ENCODE measurements at regions not wholly inside any gene's neighbourhood (a gene's known extent, or its start where the extent isn't known, plus 50 kb on each side); places are given as distances from the start of the nearest gene placed in this dataset.
"Not testable (repeated sequence)": the region's sequence is repeated elsewhere in the genome, so short reads cannot be mapped to it uniquely, and the experiment has no call there.

- Histone ChIP-seq H3K4me3 (ENCODE audit: low read depth, low read length) (no peak overlapping the region), H3K9ac (ENCODE audit: low read length) (no peak overlapping the region), H3K27me3 (ENCODE audit: control insufficient read depth, insufficient read depth, low read length) (no peaks in the 10 kb centered on the region), H3K9me3 (ENCODE audit: control insufficient read depth, insufficient read depth, low read depth, low read length) (no peaks in the 10 kb centered on the region), H3K27ac (ENCODE audit: low read depth, low read length) (no peak overlapping the region), H3K4me1 (ENCODE audit: control insufficient read depth, insufficient read depth, low read length) (peaks cover 5% of the 10 kb centered on the region; the same call in 1 of the 2 replicates), H3K36me3 (ENCODE audit: control insufficient read depth, insufficient read depth, low read length) (no peaks in the 10 kb centered on the region)
Measured at GRCh38 chr4:23034731-23035130, 342.0 kb downstream of the GBA3 start.

GRCh38 chr4:23033796-23034195 lies 341.1 kb downstream of the GBA3 start:
- Histone ChIP-seq H3K36me3 (ENCODE audit: control insufficient read depth, insufficient read depth, low read length) (no peaks in the 10 kb centered on the region), H3K4me3 (ENCODE audit: low read depth, low read length) (no peak overlapping the region), H3K9me3 (ENCODE audit: control insufficient read depth, insufficient read depth, low read depth, low read length) (no peaks in the 10 kb centered on the region), H3K9ac (ENCODE audit: low read length) (no peak overlapping the region), H3K27ac (ENCODE audit: low read depth, low read length) (no peak overlapping the region), H3K27me3 (ENCODE audit: control insufficient read depth, insufficient read depth, low read length) (no peaks in the 10 kb centered on the region), H3K4me1 (ENCODE audit: control insufficient read depth, insufficient read depth, low read length) (peaks cover 5% of the 10 kb centered on the region; the same call in 1 of the 2 replicates)

DNA sequence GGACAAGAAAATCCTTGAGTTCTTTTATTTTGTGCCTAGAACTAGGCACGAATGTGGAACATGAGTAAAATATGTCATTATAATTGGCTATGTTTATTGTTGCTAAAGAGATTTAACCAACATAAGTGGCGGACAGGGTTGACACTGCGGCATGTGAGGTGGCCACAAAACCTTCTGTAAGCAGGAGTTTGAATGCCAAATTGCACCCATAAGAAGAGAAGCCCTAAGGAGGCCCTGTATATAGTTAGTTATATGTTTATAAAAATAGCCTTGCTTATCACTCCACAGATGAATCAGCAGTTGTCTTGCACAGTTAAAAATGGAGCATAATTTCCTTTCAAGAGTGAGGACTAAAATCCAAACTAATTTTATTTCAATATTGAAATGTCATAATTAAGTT lies 336.1 kb downstream of the GBA3 start:
- Histone ChIP-seq H3K4me1 (ENCODE audit: control insufficient read depth, insufficient read depth, low read length) (peaks cover under 1% of the 10 kb centered on the region; the same call in 1 of the 2 replicates), H3K36me3 (ENCODE audit: control insufficient read depth, insufficient read depth, low read length) (no peaks in the 10 kb centered on the region), H3K4me3 (ENCODE audit: low read depth, low read length) (no peak overlapping the region), H3K27ac (ENCODE audit: low read depth, low read length) (no peak overlapping the region), H3K9ac (ENCODE audit: low read length) (no peak overlapping the region), H3K27me3 (ENCODE audit: control insufficient read depth, insufficient read depth, low read length) (no peaks in the 10 kb centered on the region), H3K9me3 (ENCODE audit: control insufficient read depth, insufficient read depth, low read depth, low read length) (no peaks in the 10 kb centered on the region)

DNA sequence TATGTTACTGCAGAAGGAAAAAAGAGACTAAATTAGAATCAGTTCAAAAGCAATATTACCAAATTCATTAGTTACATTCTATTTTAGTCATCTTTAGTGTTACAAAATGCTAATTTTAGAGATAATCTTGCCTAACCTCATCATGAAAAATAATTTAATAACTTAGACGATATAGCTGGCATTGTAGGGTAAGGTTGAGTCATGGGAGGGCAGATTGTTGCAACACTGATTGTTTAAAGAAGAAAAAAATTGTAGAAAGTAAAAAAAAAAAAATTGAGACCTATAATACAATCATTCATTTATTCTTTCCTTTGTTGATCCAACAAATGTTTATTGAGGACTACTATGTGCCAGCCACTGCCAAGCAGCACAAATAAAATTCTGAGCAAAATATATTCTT lies 330.9 kb downstream of the GBA3 start:
- no peak overlapping the region for H3K9ac ChIP-seq (ENCODE audit: low read length)
- no peaks in the 10 kb centered on the region for H3K27me3 ChIP-seq (ENCODE audit: control insufficient read depth, insufficient read depth, low read length)
- no peak overlapping the region for H3K27ac ChIP-seq (ENCODE audit: low read depth, low read length)
- H3K4me3 ChIP-seq (ENCODE audit: low read depth, low read length), result no peak overlapping the region
- no peaks in the 10 kb centered on the region for H3K9me3 ChIP-seq (ENCODE audit: control insufficient read depth, insufficient read depth, low read depth, low read length)
- no peaks in the 10 kb centered on the region for H3K4me1 ChIP-seq (ENCODE audit: control insufficient read depth, insufficient read depth, low read length)
- no peaks in the 10 kb centered on the region for H3K36me3 ChIP-seq (ENCODE audit: control insufficient read depth, insufficient read depth, low read length)

- H3K4me1 ChIP-seq (ENCODE audit: control insufficient read depth, insufficient read depth, low read length), result no peaks in the 10 kb centered on the region
- H3K27ac ChIP-seq (ENCODE audit: low read depth, low read length), result no peak overlapping the region
- no peaks in the 10 kb centered on the region for H3K36me3 ChIP-seq (ENCODE audit: control insufficient read depth, insufficient read depth, low read length)
- H3K9me3 ChIP-seq (ENCODE audit: control insufficient read depth, insufficient read depth, low read depth, low read length), result no peaks in the 10 kb centered on the region
- no peak overlapping the region for H3K4me3 ChIP-seq (ENCODE audit: low read depth, low read length)
- H3K9ac ChIP-seq (ENCODE audit: low read length), result no peak overlapping the region
- no peaks in the 10 kb centered on the region for H3K27me3 ChIP-seq (ENCODE audit: control insufficient read depth, insufficient read depth, low read length)
Measured at GRCh38 chr4:23023121-23023520, 330.4 kb downstream of the GBA3 start.

DNA sequence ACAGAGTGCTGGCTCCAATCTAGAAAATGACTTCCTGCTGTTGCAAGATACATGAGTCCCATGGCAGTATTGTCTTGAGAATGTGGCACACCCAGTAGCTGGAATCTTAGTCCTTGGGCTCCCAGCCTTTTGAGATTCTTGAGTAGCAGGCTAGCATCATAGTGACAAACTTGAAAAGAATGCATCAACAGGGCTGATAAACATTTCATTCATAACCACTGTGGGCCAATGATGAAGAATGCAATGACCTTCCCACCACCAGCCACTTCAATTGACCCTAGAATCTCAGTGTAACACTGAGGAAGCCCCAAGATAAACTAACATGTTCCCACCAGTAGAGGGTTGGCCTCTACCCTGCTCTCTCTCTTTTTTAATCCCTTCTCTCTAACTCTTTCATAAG lies 329.3 kb downstream of the GBA3 start:
- Histone ChIP-seq H3K9ac (ENCODE audit: low read length) (no peak overlapping the region), H3K27me3 (ENCODE audit: control insufficient read depth, insufficient read depth, low read length) (no peaks in the 10 kb centered on the region), H3K9me3 (ENCODE audit: control insufficient read depth, insufficient read depth, low read depth, low read length) (no peaks in the 10 kb centered on the region), H3K36me3 (ENCODE audit: control insufficient read depth, insufficient read depth, low read length) (no peaks in the 10 kb centered on the region), H3K4me1 (ENCODE audit: control insufficient read depth, insufficient read depth, low read length) (no peaks in the 10 kb centered on the region), H3K27ac (ENCODE audit: low read depth, low read length) (no peak overlapping the region), H3K4me3 (ENCODE audit: low read depth, low read length) (no peak overlapping the region)

DNA sequence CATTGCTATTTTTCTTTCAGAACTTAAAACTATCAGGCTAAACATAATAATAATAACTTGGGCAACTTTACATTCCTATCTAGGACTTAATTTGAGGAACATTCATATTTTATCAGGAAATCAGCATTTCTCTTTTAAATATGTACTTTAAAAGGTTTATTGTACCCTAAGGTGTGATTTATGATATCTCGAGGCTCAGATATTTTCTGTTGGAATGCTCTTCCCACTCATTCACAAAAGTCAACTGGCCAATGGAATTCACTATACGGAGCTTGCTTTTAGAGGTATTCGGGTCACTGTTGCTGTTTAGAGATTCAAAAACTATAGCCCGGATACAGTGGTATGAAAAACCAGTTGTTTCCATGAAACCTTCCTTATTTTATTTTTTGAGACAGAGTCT lies 328.3 kb downstream of the GBA3 start:
- Histone ChIP-seq H3K9ac (ENCODE audit: low read length) (no peak overlapping the region), H3K4me3 (ENCODE audit: low read depth, low read length) (no peak overlapping the region), H3K4me1 (ENCODE audit: control insufficient read depth, insufficient read depth, low read length) (peaks cover 6% of the 10 kb centered on the region; the same call in 1 of the 2 replicates), H3K27me3 (ENCODE audit: control insufficient read depth, insufficient read depth, low read length) (no peaks in the 10 kb centered on the region), H3K36me3 (ENCODE audit: control insufficient read depth, insufficient read depth, low read length) (no peaks in the 10 kb centered on the region), H3K9me3 (ENCODE audit: control insufficient read depth, insufficient read depth, low read depth, low read length) (no peaks in the 10 kb centered on the region), H3K27ac (ENCODE audit: low read depth, low read length) (no peak overlapping the region)

DNA sequence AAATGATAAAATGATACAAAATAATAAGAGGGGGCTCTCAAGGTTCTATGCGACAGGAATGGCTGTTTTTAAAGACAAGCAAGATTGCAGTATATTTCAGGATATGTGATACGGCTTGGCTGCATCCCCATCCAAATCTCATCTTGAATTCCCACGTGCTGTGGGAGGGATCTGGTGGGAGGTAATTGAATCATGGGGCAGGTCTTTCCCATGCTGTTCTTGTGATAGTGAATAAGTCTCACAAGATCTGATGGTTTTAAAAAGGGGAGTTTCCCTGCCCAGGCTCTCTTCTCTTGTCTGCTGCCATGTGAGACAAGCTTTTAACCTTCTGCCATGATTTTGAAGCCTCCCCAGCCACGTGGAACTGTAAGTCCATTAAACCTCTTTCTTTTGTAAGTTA lies 327.7 kb downstream of the GBA3 start:
- H3K36me3 ChIP-seq (ENCODE audit: control insufficient read depth, insufficient read depth, low read length); H3K4me1 ChIP-seq (ENCODE audit: control insufficient read depth, insufficient read depth, low read length); H3K27me3 ChIP-seq (ENCODE audit: control insufficient read depth, insufficient read depth, low read length); H3K27ac ChIP-seq (ENCODE audit: low read depth, low read length); H3K4me3 ChIP-seq (ENCODE audit: low read depth, low read length); H3K9me3 ChIP-seq (ENCODE audit: control insufficient read depth, insufficient read depth, low read depth, low read length); H3K9ac ChIP-seq (ENCODE audit: low read length): not testable (repeated sequence)

GRCh38 chr4:23016981-23017380 lies 324.2 kb downstream of the GBA3 start:
- H3K27ac ChIP-seq (ENCODE audit: low read depth, low read length), result no peak overlapping the region
- no peaks in the 10 kb centered on the region for H3K9me3 ChIP-seq (ENCODE audit: control insufficient read depth, insufficient read depth, low read depth, low read length)
- H3K4me3 ChIP-seq (ENCODE audit: low read depth, low read length), result no peak overlapping the region
- H3K4me1 ChIP-seq (ENCODE audit: control insufficient read depth, insufficient read depth, low read length), result peaks cover 7% of the 10 kb centered on the region; the same call in 1 of the 2 replicates
- no peaks in the 10 kb centered on the region for H3K36me3 ChIP-seq (ENCODE audit: control insufficient read depth, insufficient read depth, low read length)
- no peaks in the 10 kb centered on the region for H3K27me3 ChIP-seq (ENCODE audit: control insufficient read depth, insufficient read depth, low read length)
- H3K9ac ChIP-seq (ENCODE audit: low read length), result no peak overlapping the region

GRCh38 chr4:23015821-23016220 lies 323.1 kb downstream of the GBA3 start:
- Histone ChIP-seq H3K4me3 (ENCODE audit: low read depth, low read length) (no peak overlapping the region), H3K36me3 (ENCODE audit: control insufficient read depth, insufficient read depth, low read length) (no peaks in the 10 kb centered on the region), H3K4me1 (ENCODE audit: control insufficient read depth, insufficient read depth, low read length) (peaks cover 7% of the 10 kb centered on the region; the same call in 1 of the 2 replicates), H3K27ac (ENCODE audit: low read depth, low read length) (no peak overlapping the region), H3K27me3 (ENCODE audit: control insufficient read depth, insufficient read depth, low read length) (no peaks in the 10 kb centered on the region), H3K9ac (ENCODE audit: low read length) (no peak overlapping the region), H3K9me3 (ENCODE audit: control insufficient read depth, insufficient read depth, low read depth, low read length) (no peaks in the 10 kb centered on the region)

DNA sequence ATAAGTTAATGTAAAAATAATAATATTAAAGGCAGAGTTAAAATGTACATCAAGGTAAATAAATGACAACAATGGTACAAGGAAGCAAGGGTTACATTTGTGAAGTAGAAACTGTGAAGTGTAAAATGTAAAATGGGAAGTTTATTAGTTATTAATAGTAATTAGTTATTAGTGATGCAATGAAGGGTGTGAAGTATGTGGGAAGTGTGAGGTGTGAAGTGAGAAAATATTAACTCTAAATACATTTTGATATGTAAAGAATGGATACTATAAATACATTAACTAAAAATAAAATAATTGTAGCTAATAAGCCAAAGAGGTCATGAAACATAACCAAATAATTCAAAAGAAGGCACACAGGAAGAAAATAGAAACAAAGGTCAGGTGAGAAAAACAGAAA lies 316.4 kb downstream of the GBA3 start:
- H3K9ac ChIP-seq (ENCODE audit: low read length), result no peak overlapping the region
- H3K4me1 ChIP-seq (ENCODE audit: control insufficient read depth, insufficient read depth, low read length), result no peaks in the 10 kb centered on the region
- H3K9me3 ChIP-seq (ENCODE audit: control insufficient read depth, insufficient read depth, low read depth, low read length), result no peaks in the 10 kb centered on the region
- no peak overlapping the region for H3K27ac ChIP-seq (ENCODE audit: low read depth, low read length)
- H3K27me3 ChIP-seq (ENCODE audit: control insufficient read depth, insufficient read depth, low read length), result no peaks in the 10 kb centered on the region
- no peaks in the 10 kb centered on the region for H3K36me3 ChIP-seq (ENCODE audit: control insufficient read depth, insufficient read depth, low read length)
- H3K4me3 ChIP-seq (ENCODE audit: low read depth, low read length), result no peak overlapping the region

DNA sequence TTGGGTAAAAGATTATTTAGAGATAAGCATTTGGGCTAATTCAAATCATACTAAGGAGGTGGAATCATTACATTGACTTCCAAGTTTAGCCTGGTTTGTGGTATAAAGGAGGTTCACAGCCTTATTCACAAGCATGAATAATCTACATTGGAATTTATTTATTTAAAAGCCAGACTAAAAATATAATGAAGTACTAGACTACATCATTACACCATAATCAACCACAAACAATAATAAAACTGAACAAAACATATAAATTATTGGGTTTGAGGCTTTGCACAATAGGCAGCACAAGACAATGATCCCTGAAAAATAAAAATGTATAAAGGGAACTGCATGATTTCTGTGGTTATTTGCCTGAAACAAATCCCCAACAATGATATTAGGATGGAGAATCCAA lies 314.0 kb downstream of the GBA3 start:
- H3K27ac ChIP-seq (ENCODE audit: low read depth, low read length), result no peak overlapping the region
- no peaks in the 10 kb centered on the region for H3K4me1 ChIP-seq (ENCODE audit: control insufficient read depth, insufficient read depth, low read length)
- H3K27me3 ChIP-seq (ENCODE audit: control insufficient read depth, insufficient read depth, low read length), result no peaks in the 10 kb centered on the region
- H3K4me3 ChIP-seq (ENCODE audit: low read depth, low read length), result no peak overlapping the region
- H3K9me3 ChIP-seq (ENCODE audit: control insufficient read depth, insufficient read depth, low read depth, low read length), result no peaks in the 10 kb centered on the region
- no peaks in the 10 kb centered on the region for H3K36me3 ChIP-seq (ENCODE audit: control insufficient read depth, insufficient read depth, low read length)
- H3K9ac ChIP-seq (ENCODE audit: low read length), result no peak overlapping the region
